ENCODE measurements at regions not wholly inside any gene's neighbourhood (a gene's known extent, or its start where the extent isn't known, plus 50 kb on each side); places are given as distances from the start of the nearest gene placed in this dataset.

GRCh38 chr6:142500250-142500786, 198.5 kb downstream of the ADGRG6 start:
- WGBS (ENCODE audit: low lambda C conversion rate), result 31% methylated on average over 4 of the region's 4 CpGs
- Histone ChIP-seq H3K27me3 (ENCODE audit: insufficient read depth) (no peaks in the 10 kb centered on the region), H3K27ac (ENCODE audit: low read depth in 2 of 2, low read length in 1 of 2) (no peak overlapping the region), H4K20me1 (ENCODE audit: insufficient read depth) (no peaks in the 10 kb centered on the region), H3K9me2 (no peaks in the 10 kb centered on the region), H3K9me3 (no peaks in the 10 kb centered on the region), H2AFZ (ENCODE audit: low read depth) (no peak overlapping the region), H3K4me2 (no peak overlapping the region), H3K9ac (no peak overlapping the region), H3K79me2 (ENCODE audit: insufficient read depth) (no peaks in the 10 kb centered on the region), H3F3A (replicated peaks; ENCODE audit: insufficient read depth) (no peaks in the 10 kb centered on the region), H3K4me3 (ENCODE audit: low read depth in 2 of 2, low read length in 1 of 2) (no peak overlapping the region), H3K36me3 (replicated peaks in 1 of 2; ENCODE audit: control insufficient read depth in 1 of 2, insufficient read depth in 2 of 2, low read length in 1 of 2) (no peaks in the 10 kb centered on the region), H3K4me1 (ENCODE audit: control insufficient read depth in 1 of 2, insufficient read depth in 2 of 2, low read depth in 1 of 2, low read length in 1 of 2) (no peaks in the 10 kb centered on the region)
- TF ChIP-seq EZH2phosphoT487 (IDR thresholded peaks at IDR 0.05; ENCODE audit: borderline replicate concordance, low read depth) (no peak), RFX5 (IDR thresholded peaks at IDR 0.05; ENCODE audit: low read length) (no peak), FOXM1 (IDR thresholded peaks at IDR 0.05; ENCODE audit: low read depth) (no peak), GABPA (IDR thresholded peaks at IDR 0.05; ENCODE audit: low read depth) (no peak), IRF3 (IDR thresholded peaks at IDR 0.05; ENCODE audit: low read depth, low read length) (no peak), EP300 (IDR thresholded peaks at IDR 0.05; ENCODE audit: borderline replicate concordance in 1 of 2, low read depth in 1 of 2, low read length in 1 of 2) (no peak), TCF12 (IDR thresholded peaks at IDR 0.05) (no peak), PBX3 (IDR thresholded peaks at IDR 0.05) (no peak)
- DNase-seq, result no peak
- POLR2A ChIA-PET, result no interaction called here
- CTCF ChIA-PET, result interaction anchor here (1.1 to 1.3 kb wide), 2 partner anchors 26 to 927 kb away, joined by 3 read pairs; no protein-coding TSS in a partner anchor

- H3K27me3 ChIP-seq (ENCODE audit: insufficient read depth), result no peaks in the 10 kb centered on the region
- no peak overlapping the region for H3K4me2 ChIP-seq
- WGBS (ENCODE audit: low lambda C conversion rate), result 54% methylated on average over 3 of the region's 3 CpGs
- DNase-seq, result no peak
- no peak overlapping the region for H2AFZ ChIP-seq (ENCODE audit: low read depth)
- H3K79me2 ChIP-seq (ENCODE audit: insufficient read depth), result no peaks in the 10 kb centered on the region
- H3K4me3 ChIP-seq (ENCODE audit: low read depth in 2 of 2, low read length in 1 of 2), result no peak overlapping the region
- H3K9me2 ChIP-seq, result no peaks in the 10 kb centered on the region
- no peaks in the 10 kb centered on the region for H3F3A ChIP-seq (replicated peaks; ENCODE audit: insufficient read depth)
- H3K9ac ChIP-seq, result no peak overlapping the region
- H3K9me3 ChIP-seq, result no peaks in the 10 kb centered on the region
- H4K20me1 ChIP-seq (ENCODE audit: insufficient read depth), result no peaks in the 10 kb centered on the region
- no peaks in the 10 kb centered on the region for H3K4me1 ChIP-seq (ENCODE audit: control insufficient read depth in 1 of 2, insufficient read depth in 2 of 2, low read depth in 1 of 2, low read length in 1 of 2)
- TF ChIP-seq ELF1 (IDR thresholded peaks at IDR 0.05) (no peak), RCOR1 (IDR thresholded peaks at IDR 0.05; ENCODE audit: low read length) (no peak), EZH2phosphoT487 (IDR thresholded peaks at IDR 0.05; ENCODE audit: borderline replicate concordance, low read depth) (no peak), RXRA (IDR thresholded peaks at IDR 0.05; ENCODE audit: borderline replicate concordance, low read depth) (no peak)
- no peaks in the 10 kb centered on the region for H3K36me3 ChIP-seq (replicated peaks in 1 of 2; ENCODE audit: control insufficient read depth in 1 of 2, insufficient read depth in 2 of 2, low read length in 1 of 2)
- POLR2A ChIA-PET, result no interaction called here
- no peak overlapping the region for H3K27ac ChIP-seq (ENCODE audit: low read depth in 2 of 2, low read length in 1 of 2)
- CTCF ChIA-PET, result no interaction called here
These were observed 200.0 kb downstream of the ADGRG6 start for GRCh38 chr6:142501795-142502194.

Measured in SK-N-SH (cell line).